GM21825 (cell line): ENCODE measurements at regions not wholly inside any gene's neighbourhood (a gene's known extent, or its start where the extent isn't known, plus 50 kb on each side); places are given as distances from the start of the nearest gene placed in this dataset.
"Not testable (repeated sequence)": the region's sequence is repeated elsewhere in the genome, so short reads cannot be mapped to it uniquely, and the experiment has no call there.

Experiments
- ATAC-seq: cut with Tn5 transposase; IDR thresholded peaks from one replicate; pipeline ENCODE4 v1.9.1; 2021; ENCODE audit warnings: mild to moderate bottlenecking, moderate library complexity; ENCODE audit not compliant: unreplicated experiment

DNA sequence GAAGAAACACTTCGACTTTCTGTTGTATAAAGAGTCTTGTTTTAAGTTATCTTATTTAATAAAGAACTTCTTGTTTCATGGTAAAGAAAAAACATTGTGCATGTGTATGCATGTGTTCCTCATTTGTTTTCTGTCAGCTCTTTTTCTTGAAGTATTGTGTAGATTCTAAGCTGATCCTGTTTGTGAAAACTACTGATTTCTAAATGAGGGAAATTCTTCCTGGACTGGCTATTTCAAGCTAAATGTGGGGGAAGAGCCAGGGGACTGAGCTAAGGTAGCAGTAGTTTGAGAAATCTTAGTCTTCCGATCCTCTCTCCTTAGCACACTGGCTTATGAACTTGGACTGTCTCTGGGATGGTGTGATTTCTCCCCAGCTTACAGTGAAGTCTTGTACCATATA lies 56.4 kb upstream of the RBMS1 start:
- no peak for ATAC-seq

GRCh38 chr2:160551259-160551658 lies 57.7 kb upstream of the RBMS1 start:
- ATAC-seq: no peak

DNA sequence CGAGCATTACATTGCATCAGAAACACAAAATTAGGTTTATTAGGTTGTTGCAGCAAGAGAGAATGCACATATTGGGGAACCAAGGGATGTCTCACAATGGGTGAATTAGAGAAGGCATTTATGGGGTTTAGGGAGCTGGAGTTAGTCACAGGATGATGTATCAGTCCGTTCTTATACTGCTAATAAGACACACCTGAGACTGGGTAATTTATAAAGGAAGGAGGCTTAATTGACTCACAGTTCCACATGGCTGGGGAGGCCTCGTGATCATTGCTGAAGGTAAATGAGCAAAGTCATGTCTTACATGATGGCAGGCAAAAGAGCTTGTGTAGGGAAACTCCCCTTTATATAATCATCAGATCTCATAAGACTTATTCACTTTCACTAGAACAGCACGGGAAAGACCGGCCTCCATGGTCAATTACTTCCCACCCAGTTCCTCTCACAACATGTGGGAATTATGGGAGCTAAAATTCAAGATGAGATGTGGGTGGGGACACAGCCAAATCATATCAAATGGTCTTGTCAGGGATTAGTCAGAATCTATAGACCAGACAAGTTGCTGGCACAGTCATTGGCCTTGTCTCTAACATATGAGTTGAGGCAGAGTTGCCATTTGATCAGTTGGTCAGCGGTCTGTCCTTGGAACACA lies 61.9 kb upstream of the RBMS1 start:
- ATAC-seq: no peak

- ATAC-seq: no peak
Measured at GRCh38 chr2:160557903-160558302, 64.3 kb upstream of the RBMS1 start.

GRCh38 chr2:160558531-160558930 lies 64.9 kb upstream of the RBMS1 start:
- no peak for ATAC-seq

DNA sequence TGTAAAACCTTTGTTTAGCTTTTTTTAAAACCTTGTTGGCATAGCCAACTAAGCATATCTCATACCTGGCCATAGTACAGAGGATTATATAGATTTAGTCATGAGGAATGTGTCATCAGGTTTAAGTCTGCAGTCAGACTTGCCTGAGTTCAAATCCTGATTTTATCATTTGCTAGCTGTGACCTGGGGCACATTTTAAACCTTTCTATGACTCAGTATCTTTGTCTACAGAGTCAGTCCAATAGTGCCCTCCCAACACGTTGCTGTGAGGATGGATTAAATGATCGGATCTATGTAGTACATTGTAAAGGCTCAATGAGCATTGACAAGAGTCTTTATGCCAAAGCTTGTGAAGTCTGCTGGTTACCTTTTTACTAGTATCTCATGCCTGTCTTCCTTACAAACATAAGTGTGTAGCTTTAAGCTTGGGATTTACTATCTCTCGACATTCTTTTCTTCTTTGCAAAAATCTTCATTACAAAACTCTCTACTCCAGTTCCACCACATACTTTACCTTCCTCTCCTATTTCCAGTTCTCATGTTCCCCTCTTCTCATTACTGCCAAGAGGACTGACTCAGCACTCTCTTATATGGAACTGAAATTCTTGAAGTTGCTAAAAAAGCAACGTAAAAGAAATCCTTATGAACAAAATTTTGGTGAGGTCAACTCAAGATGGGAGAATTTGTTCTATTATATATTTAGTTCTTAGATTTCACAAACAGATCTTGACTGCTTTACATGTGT lies 68.1 kb upstream of the RBMS1 start:
- no peak for ATAC-seq

DNA sequence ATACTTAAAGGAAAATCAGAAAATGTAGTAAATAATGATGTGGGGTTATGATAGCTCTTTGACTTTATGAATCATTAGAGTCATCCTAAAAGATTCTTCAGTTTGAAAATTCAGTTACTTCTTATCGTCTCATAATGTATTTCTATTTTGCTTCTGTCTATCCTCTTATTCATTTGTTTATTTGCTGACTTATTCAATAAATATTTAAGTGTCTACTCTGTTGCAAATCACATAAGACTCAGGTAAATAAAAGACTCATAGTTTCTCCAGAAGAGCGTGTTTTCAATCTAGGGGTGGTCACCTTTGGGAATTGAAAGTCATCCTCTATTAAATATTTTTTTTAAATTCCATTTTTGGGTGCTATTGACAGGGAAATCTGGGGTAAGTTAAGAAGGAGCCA lies 69.1 kb upstream of the RBMS1 start:
- no peak for ATAC-seq

DNA sequence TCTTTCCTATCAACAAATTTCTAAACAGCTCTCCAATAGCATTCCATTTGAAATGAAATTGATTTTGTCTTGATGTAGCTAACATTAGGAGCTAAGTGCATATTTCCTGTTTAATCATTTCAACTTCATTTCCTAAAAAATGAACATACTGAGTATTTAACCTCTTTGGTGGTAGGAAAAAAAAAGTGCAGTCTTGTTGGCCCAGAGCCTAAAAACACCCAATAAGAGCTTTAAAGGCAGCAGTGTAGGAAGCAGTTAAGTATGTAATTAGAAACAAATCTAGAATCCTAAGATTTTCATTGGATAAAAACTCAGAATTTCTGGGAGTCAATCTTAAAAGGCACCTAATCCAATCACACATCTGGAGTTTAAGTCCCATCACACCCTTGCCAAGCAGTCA lies 71.0 kb upstream of the RBMS1 start:
- ATAC-seq: no peak

GRCh38 chr2:160565099-160565845 lies 71.7 kb upstream of the RBMS1 start:
- no peak for ATAC-seq

GRCh38 chr2:160566717-160567116 lies 73.1 kb upstream of the RBMS1 start:
- ATAC-seq: no peak

DNA sequence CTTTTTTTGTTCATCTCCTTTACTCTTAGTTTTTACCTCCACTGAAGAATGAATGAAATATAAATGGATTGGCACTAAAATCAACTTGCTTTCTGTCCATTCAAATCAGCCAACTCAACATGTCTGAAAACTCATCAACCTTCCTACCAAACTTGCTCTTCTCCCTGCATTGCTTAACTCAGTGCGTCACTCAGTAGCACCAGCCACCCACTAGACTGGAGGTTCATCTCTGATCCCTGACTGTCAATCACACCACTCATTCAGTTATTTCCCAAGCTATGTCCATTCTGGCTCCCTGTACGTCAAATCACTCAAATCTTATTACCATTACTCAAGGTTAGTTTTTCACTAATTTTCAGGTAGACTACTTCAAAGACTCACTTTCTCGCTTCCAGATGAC lies 75.2 kb upstream of the RBMS1 start:
- no peak for ATAC-seq

DNA sequence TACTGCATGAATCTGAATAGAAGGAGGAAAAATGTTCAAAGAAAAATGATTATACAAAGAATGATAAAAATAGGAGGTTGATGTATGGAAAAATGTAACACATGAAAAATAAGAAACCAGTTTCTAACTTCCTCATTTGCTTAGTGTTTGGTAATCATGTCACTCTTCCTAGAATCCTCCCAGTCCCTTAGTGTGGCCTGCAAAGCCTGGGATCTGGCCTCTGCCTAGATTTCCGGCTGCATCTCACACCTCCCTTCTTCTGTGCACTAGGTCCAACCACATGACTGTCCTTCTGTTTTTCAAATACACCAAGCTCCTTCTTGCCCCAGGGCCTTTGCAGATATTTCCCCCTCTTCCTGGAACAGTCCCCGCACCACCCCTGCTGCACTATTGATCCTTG lies 76.8 kb upstream of the RBMS1 start:
- no peak for ATAC-seq

DNA sequence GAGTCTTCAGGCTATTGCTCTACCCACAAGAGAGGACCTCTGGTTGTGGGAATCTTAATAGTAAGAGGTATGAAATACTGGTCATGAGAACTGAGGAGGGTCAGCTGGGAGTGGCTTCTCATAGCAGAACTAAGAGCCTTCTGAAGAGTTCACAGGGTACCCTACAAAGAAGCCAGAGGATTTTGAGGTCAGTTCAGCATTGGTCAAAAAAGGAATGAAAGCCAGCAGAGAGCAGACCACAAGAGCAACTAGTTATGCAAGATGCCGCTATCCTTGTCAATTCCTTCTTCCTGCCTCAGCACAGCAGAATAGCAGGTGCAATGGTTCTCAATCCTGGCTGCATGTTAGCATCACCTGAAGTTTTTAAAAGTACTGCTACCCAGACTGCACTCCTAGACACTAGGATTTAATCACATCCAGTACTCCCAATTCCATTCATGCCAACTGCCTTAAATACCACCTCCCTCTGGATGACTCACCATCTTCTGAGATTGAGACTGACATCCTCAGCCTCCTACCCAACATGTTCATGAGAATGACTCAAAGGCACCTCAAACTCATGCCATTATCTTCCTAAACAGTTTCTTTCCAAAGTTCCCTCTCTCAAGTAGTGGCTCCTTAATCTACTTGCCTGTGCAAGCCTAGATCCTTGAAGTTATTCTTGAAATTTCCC lies 81.0 kb upstream of the RBMS1 start:
- no peak for ATAC-seq

GRCh38 chr2:160575368-160575767 lies 81.8 kb upstream of the RBMS1 start:
- ATAC-seq: no peak

DNA sequence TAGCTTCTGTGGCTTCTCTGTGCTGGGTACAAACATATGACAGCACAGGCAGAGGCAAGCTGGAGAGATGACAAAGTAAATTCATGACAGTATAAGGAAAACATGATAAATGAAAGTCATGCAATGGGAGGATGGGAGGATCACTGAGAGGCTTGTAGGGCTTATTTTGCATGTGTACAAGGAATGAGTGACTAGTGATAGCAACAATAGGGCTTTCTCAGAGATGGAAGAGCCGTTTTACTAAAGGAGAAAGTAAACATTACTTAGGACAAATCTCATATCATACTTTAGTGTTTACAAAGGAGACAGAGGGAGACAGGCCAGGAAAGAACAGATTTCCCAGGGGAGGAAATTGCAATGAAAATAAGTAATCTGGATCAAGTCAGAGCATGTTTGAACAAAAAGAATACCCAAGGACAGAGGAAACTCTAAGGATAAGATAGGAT lies 82.5 kb upstream of the RBMS1 start:
- ATAC-seq: no peak

GRCh38 chr2:160577081-160577480 lies 83.5 kb upstream of the RBMS1 start:
- ATAC-seq: not testable (repeated sequence)

DNA sequence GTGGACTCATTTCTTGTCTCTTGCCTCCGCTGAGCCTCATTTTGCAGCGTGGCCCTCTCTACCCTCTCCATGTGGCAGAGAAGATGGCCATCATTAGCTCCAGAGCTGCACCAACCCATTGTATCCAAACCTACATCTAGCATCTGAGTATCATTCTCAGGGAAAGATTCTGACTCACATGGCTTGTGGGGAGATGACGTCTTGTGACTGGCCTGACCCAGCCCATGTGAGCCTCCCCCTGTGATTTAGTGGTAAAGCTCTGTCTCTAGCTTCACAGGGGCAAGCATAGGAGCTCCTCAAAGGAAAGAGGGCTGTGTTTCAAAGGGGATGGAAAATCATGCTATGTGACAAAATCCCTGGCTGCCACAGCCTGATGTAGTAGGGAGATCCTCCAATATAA lies 87.4 kb upstream of the RBMS1 start:
- no peak for ATAC-seq

DNA sequence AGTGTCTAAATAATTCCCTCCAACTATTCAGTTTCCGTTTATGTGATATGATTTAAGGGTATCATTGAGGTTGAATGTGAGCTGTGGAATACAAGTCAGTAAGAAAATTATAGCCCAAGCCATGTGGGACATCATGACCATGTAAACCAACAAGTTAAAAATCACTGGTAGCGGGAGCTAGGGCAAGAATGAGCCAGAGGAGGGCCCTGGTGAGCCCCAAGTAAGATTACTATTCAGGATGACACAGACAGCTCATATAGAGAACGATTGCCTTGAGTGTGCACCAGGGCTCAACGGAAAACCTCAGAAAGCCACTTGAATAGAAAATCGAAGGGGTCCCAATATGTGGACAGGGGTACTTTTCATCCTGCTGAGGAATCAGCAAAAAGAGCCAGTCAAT lies 87.8 kb upstream of the RBMS1 start:
- ATAC-seq: no peak

GRCh38 chr2:160582081-160582480 lies 88.5 kb upstream of the RBMS1 start:
- no peak for ATAC-seq

GRCh38 chr2:160582490-160583145 lies 89.0 kb upstream of the RBMS1 start:
- ATAC-seq: no peak

- ATAC-seq: no peak
Measured at GRCh38 chr2:160583146-160583535, 89.5 kb upstream of the RBMS1 start.
